ENCODE measurements at regions not wholly inside any gene's neighbourhood (a gene's known extent, or its start where the extent isn't known, plus 50 kb on each side); places are given as distances from the start of the nearest gene placed in this dataset.

- TF ChIP-seq POLR2AphosphoS5 (IDR thresholded peaks at IDR 0.05; ENCODE audit: low read depth, low read length) (no peak), POLR2A (IDR thresholded peaks at IDR 0.05; ENCODE audit: low read depth, low read length) (no peak), TAF1 (IDR thresholded peaks at IDR 0.05; ENCODE audit: low read depth, low read length) (no peak), POU2F2 (IDR thresholded peaks at IDR 0.05; ENCODE audit: low read depth, low read length) (no peak)
Measured at GRCh38 chr15:95302206-95302605, 1028.3 kb upstream of the NR2F2 start.

Measured in GM12891 (cell line).